Activated CD4-positive, alpha-beta T cell treated with anti-CD3 and anti-CD28 coated beads, Interleukin-2, Interleukin-4, amounts not matched to agents 100 ng/mL and 50 ng/mL, durations not matched to agents 16 hours and 8 hours (primary cell): ENCODE measurements at regions not wholly inside any gene's neighbourhood (a gene's known extent, or its start where the extent isn't known, plus 50 kb on each side); places are given as distances from the start of the nearest gene placed in this dataset.

ENCODE experiments used
- DNase-seq: peaks from one replicate; pipeline ENCODE4 v3.0.0-alpha.2; 2020; ENCODE audit warnings: low spot score

DNA sequence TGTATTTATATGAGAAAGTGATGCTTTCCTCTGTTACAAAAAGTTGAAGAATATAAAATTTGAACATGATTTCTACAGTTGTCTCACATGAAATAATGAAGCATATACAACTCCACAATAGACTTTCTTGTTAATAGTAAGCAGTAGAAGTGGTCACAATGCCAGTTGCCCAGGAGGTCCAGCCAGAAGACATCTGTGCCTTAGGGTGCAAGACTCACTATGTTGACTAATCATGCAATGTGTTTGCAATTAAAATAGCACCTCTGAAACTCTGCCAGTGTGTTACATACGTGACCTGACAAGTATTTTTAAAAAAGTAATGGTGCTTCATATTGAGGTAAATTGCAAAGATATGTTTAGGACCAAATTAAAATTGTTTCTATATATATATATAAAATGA lies 547.2 kb downstream of the ETV1 start:
- no peak for DNase-seq

DNA sequence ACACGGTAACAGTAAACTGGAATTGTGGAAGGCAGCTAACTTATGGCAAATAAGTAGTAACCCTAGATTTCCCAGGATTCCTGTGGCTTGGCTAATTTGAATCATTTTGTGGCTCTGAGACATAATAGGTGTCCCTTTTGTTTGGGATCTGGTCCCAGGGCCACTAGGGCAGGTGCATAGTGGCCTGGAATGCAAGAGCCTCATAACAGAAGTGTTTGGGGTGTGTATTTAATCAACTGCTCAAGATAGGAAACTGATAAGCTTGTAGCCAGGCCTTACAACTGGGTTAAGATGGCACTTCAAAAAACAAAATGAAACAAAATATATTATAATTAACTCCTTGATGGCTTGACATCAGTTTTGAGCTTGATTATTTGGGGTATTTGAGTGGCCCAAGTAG lies 541.8 kb downstream of the ETV1 start:
- DNase-seq: no peak

DNA sequence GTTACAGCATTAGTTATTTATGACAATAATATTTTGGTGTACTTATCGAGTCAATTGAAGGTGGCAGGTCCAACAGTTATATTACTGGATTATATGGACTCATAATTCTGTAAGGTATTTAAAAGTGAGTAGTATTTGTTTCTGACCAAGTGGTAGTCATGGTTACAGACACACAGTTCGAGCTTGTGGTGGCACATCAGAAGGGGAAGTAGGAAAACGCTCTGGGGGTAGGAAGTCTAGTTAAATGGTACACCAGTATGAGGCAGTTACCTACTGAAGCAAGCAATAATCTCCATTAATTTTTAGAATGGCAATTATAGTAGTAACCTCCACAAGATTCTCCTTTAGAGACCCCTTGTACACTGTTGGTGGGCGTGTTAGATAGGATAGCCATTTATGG lies 541.2 kb downstream of the ETV1 start:
- no peak for DNase-seq

DNA sequence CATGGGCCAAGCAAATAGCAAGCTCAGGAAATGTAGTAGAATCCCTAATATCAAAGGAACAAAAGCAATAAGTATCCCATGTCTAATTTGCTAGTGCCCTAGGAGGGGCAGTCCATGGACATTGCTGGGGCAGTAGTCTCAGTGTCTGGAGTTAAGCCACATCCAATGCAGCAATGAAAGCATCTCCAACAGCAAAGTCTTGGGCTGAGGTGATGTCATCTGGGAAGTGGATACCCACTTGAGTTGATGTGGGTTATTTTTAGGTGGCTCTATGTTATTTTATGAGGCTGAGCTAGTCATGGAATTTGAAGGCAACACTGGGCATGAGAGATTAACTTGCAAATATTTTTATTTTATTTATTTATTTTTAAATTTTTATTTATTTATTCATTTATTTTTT lies 540.0 kb downstream of the ETV1 start:
- DNase-seq: no peak

DNA sequence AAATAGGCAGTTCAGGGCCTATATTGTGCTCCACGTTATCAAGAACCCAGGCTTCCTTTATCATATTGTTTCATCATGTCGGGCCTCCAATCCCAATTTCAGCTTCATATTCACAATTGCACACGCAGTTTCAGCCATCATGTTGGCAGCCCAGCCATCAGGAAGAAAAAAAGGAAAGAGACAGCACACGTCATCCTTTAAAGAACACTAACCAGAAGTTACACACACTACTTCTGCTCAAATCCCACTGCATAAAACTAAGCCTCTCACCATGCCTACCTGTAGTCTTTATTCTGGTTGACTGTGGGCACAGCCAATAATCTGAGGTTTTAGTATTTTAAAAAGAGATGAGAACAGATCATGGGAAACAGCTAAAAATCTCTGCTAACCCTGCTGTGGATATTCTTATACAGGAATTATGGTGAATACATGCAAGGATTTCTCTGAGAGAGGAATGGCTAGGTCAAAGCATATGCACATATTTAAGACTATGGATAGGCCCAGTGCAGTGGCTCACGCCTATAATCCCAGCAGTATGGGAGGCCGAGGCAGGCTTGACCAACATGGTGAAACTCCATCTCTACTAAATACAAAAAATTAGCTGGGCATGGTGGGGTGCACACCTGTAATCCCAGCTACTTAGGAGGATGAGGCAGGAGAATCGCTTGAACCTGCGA lies 534.4 kb downstream of the ETV1 start:
- no peak for DNase-seq

DNA sequence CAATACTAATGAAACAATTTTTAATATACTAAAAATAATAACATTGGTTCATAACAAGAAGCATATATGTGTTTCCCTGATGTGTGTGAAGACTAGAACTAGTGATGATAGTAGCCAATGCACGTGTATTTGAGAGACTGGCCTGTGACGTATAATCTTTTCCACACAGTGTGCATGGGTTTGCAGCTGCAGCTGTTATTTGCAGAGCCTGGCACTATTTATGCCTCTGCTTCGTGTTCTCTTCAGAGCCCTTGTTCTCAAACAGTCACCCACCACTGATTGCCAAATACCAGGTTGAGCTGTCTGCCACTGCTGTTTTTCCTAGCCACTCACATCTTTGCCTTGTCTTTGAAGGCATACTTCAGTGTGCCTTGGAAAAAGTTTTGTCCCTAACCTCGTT lies 531.7 kb downstream of the ETV1 start:
- DNase-seq: no peak

DNA sequence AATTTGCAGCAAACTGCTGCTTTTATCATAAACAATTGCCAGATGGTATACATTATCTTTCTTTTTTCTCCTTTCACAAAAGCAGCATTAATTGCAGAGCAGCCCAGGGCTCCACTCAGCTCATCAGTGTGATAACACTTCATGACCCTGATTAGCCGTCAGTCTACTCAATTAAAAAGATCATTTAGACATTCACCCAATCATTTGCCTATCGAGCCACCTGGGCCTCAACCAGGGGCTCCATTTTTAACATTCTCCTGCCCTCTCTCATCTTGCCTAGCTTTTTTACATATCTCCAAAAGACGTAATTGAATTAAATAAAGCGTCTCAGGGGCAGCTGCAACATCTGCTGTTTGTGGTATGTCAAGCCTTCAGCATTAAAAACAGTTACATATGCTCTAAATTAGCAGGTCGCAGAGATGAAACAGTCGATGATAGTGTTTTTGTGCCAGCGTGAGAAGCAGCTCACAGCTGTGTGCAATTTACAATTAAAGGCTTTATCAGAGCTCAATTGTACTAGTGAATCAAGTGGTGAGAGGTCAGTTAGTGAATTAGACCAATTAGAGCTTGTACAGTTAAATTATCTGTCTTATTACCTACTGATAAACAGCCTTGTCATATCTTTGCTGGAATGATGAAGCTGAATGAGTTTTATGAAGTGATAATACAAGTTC lies 522.5 kb downstream of the ETV1 start:
- no peak for DNase-seq

DNA sequence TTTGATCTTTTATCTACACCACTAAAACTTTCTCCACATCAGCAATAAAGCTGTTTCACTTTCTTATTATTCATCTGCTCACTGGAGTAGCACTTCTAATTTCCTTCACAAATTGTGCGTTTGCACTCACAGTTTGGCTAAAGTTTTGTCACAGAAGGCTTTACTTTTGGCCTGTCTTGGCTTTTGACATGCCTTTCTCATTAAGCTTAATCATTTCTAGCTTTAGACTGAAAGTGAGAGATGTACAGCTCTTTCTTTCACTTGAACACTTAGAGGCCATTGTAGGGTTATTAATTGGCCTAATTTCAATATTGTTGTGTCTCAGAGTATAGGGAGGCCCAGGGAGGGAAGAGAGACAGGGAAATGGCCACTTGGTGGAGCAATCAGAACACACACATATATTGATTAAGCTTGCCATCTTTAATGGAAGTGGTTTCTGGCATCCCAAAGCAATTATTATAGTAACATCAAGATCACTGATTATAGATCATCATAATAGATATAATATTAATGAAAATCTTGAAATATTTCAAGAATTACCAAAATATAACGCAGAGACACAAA lies 512.5 kb downstream of the ETV1 start:
- DNase-seq: no peak

DNA sequence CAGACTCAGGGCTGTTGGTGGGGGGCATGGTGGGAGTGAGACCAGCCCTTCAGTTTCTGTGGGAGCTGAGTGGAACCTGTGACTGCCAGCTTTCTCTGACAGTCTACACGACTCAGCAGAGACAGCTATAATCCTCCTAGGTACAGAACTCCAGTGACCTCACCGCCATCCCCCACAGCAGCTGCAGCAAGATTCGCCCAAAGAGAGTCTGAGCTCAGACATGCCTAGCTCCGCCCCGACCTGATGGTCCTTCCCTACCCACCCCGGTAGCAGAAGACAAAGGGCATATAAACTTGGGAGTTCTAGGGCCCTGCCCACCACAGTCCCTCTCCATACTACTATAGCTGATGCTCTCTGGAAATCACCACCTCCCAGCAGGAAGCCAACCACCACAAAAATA lies 500.1 kb downstream of the ETV1 start:
- no peak for DNase-seq

DNA sequence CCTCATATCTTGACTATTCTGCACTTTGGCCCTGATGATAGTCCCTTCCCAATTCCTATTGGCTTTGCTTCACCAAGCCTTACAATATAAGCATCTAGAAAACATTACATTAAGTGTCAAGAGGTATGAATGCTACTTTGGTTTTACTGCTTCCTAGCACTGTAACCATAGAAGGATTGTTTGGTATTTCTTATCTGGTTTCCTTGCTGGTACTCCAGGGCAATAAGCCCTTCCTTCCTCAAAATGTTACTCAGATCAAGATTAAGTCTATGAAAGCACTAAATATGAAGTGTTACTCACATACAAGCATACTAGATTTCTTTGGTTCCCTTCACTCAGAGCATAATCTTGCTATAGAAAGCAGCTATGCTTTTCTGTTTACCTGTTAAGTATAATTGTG lies 492.5 kb downstream of the ETV1 start:
- DNase-seq: no peak

DNA sequence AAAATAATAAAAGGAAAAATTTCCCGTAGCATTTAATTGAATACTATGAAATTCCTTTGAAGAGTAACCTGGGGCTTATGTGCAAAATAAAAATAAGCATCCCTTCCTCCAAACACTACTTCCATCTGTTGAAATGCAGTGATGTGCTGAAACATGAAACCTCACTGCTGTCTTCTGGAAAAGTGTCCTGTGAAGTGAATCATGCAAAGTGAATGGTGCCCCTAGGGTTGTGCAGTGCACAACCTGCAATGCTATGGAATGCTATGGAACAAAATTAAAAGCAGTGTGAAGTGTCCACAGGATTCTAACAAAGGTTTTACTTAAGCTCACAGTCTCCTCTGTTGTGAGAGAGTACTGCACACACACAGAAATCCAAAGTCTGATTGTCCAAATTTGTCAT lies 480.9 kb downstream of the ETV1 start:
- no peak for DNase-seq

DNA sequence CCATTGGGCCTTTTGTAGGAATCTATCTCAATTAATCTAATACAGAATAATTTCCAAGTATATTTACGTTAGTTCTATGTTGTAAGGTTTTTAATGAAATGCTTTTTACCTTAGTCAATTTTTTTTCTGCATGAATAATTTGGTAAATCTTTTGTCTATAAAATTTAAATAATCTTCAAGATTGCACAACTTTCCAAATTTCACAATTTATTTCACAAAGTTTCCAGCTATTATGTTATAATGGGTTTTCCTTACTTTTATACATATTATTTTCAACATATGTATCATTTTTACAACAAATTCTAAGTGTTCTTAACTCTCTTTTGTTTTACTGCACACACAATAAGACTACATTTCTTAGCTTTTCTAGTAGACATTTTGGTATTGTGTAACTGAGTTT lies 470.7 kb downstream of the ETV1 start:
- no peak for DNase-seq

DNA sequence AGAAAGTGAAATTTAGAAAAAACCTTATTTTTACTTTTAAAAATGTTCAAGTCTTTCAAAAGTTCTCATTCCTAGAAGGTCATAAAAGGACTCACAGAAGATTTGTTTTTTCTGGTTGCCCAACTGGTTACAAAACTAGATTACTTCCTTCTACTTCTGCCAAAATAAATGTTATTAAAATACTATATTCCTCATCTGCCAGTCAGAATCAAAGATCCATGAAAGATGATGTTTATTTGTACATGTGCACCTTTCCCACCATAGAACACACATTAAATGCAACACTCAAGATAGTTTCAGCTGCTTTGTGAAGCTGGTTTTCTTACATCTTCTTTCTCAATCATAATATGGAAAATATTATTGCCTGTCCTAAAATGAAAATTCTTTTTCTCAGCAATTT lies 465.4 kb downstream of the ETV1 start:
- DNase-seq: no peak

DNA sequence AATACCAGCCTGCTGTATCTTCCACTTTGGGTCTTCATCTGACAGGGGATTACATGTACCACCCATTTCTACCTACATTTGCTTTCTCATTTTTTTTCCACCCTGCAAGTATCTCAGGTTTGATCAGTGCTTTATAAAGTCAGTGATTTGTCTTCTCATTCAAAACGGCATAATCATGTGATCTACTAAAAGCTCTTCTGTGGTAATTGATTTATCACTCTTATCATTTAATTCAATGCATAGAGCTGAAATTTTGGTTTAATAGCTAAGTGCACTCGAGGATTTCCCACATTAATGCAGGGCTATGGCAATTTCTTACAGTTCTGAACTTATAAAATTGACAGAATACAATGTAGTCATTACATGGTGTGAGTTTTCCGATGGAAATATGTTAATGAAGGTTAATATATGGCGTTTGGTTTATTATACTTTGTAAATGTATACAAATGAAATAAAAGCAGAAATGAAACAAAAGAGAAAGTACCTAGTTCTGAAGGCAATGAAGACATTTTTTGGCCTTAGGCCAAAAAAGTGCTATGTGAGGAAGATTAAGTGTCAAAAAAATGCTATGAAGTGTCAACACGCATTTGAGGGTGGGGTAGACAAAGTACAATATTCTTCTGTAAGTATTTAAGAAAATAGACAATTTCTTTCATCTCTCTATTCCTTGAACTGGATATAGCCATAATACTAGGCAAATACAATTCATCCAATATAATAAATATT lies 457.3 kb downstream of the ETV1 start:
- no peak for DNase-seq

DNA sequence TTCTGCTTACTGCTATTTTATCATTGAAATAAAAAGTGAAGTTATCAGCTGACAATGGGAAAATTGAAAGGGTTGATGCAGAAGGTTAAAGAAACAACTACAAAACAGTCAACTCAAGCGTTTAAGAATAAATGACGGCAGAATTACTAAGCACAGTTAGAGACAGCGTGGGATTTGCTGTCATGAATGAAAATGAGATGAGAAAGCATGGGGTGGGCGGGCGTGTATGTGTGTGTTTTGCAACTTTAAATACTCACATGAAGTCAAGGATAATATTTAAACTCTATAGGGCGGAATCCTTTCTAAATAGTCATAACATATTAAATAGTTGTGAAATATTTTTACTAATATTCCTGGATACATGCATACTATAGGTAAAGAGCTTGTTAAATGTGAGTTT lies 450.8 kb downstream of the ETV1 start:
- DNase-seq: no peak

DNA sequence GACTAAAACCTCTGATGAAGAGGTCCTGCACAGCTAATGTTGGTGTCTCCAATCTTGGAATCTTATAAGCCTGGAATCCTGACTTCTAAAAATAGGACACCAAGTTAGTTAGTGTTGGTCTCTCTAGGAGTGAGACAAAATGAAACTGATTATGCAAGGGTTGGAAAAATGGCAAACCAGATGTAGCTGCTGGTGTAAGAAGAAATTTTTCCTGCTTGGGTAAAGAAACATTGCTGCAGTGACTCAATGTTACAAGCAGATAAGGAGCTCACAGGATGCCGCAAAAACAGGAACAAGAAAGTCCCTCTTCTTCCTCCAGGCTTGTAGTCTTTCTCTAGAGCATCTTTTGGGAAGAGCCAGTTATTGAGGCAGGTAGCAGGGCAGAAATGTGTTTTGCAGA lies 449.0 kb downstream of the ETV1 start:
- no peak for DNase-seq

DNA sequence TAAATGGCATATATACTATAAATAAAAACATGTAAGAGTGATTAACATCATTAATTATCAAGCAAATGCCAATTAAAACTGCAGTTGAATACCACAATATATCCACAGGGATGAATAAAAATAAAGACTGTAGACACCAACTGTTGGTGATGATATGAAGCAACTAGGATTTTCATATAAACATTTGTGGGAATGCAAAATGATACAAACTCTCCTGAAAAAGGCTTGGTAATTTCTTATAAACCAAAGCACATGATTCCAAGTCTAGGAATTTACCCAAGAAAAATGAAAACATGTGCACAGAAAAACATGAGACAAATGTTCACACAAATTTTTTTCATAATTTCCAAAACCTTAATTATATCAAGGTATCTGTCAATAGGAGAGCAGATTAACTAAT lies 448.1 kb downstream of the ETV1 start:
- DNase-seq: no peak

DNA sequence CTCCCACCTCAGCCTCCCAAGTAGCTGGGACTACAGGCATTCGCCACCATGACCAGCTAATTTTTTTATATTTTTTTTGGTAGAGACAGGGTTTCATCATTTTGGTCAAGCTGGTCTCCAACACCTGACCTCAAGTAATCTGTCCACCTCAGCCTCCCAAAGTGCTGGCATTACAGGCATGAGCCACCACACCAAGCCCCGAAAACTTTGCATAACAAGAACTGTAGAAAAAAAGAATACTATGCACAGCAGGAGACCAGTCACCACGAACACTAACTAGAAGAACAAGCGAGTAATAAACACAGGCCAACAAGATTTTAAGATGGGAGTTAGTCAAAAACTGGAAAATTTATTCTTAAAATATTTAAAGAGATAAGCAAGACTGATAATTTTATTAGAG lies 447.0 kb downstream of the ETV1 start:
- DNase-seq: no peak

DNA sequence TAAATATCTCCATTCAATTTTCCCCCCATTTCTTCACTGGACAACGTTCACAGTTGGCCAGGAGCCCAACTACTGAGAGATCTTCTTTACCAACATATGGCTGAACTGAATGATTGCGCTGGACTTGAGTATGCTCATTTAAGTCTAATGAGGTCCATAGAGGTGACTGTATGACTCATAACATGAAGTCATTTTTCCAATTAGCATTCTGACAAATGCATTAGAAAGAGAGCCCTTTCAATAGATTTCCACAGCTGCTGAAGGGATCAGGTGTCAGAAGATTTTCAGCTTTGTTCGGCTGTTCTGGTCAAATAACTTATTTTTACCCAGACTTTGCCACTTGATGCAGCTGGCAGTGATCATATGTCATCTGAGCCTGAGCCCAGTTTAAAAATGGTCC lies 438.0 kb downstream of the ETV1 start:
- no peak for DNase-seq

DNA sequence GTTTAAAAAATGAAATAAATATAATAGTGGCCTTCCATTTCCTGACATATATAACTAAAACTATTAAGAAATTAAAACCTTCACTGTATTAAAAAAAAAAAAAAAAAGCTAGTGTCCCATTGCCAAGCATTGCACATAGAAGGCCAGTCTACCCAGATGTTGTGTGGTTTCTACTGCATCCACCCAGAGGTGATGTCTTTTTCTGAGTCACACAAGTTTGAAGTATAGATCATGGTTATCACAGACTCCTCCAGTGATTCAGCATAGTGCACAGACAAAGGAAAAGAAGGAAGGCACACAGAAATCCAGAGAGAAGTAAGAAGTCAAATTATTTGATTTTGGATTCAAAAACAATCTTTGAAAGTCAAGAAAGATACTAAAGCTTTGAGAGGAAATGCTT lies 429.0 kb downstream of the ETV1 start:
- DNase-seq: no peak

DNA sequence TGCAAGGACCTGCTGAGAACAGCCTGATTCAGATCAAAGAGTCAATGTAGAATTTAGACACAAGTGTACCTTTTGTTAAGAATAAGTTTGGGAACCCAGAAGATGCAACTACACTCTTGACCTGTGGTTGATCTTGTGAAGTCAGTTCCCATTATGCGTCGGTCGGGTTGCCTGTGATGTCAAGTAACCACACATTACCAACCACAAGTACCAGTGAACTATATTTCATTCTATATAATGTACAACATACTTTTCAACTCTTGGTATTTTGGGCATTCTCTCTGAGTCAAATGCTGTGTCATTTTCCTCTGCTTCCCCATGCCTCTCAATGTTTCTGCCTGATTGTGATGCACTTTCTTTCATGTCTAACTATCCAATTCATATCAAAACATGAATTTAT lies 426.2 kb downstream of the ETV1 start:
- no peak for DNase-seq

DNA sequence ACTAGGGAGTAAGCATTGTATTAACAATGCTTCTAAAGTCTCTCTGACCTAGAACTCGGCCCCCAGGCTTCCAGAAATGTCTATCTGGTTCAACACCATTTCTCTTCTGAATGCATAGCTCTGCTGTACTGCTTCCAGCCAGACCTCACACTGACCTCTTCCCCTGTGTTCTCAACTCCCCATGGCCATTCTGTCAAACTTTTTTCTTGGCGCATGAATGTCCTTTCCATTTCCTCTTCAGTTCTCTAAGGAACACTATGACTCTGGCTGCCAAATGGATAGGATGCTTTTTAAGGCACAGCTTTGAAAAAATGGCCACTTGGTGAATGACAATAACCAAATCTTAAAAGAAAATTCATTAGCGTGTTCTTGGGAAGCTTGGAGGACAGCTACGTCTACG lies 425.8 kb downstream of the ETV1 start:
- DNase-seq: no peak

DNA sequence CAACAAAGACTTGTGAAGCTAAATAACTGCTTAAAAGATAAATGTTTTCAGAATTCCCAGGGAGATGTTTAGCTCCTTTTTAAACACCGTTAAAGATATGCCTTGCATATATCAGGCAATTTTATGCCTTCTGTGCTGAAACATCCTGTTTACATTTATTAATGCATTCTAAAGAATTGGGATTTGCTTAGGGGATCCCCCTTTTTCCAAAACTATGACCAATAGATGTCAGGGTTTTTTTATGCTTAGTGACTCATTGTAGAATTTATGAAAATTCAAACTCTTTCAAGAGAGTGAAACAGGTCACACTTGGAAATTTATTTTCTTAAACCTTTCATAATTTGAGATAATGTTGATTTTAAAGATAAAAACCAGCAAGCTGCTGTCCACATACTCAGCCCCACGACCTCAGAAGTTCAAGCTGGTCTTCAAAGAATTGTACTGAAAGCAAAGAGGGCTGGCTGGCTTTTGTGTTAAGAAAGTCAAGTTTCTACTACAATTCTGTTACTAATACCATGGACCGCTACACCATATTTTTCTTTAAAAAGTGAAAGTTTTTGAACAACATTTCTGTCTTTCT lies 411.8 kb downstream of the ETV1 start:
- no peak for DNase-seq
